ENCODE measurements at regions not wholly inside any gene's neighbourhood (a gene's known extent, or its start where the extent isn't known, plus 50 kb on each side); places are given as distances from the start of the nearest gene placed in this dataset.

DNA sequence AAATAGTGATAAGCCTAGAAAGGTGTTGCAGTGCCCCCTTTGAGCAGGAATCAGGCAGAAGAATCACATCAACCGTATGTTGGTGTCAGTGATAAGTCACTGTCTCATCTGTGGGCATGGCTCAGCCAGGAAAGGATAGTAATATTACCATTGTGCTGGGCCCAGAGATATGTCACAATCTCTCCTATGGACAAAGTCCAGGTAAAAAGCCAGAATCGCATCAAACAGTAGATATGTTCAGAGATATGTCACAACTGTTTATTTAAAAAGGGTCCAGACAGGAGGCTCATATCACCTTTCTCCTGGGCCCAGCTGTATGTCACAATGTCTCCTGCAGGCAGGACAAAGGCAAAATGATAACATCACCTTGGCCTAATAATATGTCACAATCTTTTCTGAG lies 241.4 kb downstream of the RPS4Y2 start:
- no peaks in the 10 kb centered on the region for H3K27me3 ChIP-seq
- H3K36me3 ChIP-seq = no peaks in the 10 kb centered on the region
- no peak for DNase-seq
- TF ChIP-seq, protein P1, sequence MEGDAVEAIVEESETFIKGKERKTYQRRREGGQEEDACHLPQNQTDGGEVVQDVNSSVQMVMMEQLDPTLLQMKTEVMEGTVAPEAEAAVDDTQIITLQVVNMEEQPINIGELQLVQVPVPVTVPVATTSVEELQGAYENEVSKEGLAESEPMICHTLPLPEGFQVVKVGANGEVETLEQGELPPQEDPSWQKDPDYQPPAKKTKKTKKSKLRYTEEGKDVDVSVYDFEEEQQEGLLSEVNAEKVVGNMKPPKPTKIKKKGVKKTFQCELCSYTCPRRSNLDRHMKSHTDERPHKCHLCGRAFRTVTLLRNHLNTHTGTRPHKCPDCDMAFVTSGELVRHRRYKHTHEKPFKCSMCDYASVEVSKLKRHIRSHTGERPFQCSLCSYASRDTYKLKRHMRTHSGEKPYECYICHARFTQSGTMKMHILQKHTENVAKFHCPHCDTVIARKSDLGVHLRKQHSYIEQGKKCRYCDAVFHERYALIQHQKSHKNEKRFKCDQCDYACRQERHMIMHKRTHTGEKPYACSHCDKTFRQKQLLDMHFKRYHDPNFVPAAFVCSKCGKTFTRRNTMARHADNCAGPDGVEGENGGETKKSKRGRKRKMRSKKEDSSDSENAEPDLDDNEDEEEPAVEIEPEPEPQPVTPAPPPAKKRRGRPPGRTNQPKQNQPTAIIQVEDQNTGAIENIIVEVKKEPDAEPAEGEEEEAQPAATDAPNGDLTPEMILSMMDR (IDR thresholded peaks at IDR 0.05) = no peak
- no peak for TF ChIP-seq POLR2A (IDR thresholded peaks at IDR 0.05)
- no peaks in the 10 kb centered on the region for H3K4me1 ChIP-seq
- no peaks in the 10 kb centered on the region for H3K9me3 ChIP-seq
- no peak overlapping the region for H3K27ac ChIP-seq
- H3K4me3 ChIP-seq = no peak overlapping the region

DNA sequence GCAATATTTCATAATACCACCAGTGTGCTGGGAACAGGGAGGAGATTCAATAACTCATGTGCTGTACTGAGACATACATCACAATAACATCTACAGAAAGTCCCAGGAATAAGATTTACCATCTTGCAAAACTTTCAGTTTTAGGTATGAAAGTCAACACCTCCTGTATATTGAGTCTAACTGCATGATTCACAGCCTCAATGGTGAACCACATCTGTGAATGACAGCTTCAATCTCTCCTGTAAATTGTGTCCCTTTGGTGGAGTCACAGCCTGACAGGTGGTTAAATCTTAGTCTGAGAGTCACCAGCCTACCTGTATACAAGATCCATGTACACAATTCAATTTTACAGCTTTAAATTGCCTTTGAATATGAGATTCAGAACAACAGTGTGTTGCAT lies 242.1 kb downstream of the RPS4Y2 start:
- no peak for DNase-seq
- H3K9me3 ChIP-seq = no peaks in the 10 kb centered on the region
- TF ChIP-seq, protein P1 (IDR thresholded peaks at IDR 0.05) = no peak
- no peak for TF ChIP-seq POLR2A (IDR thresholded peaks at IDR 0.05)
- no peaks in the 10 kb centered on the region for H3K4me1 ChIP-seq
- H3K27ac ChIP-seq = no peak overlapping the region
- H3K4me3 ChIP-seq = no peak overlapping the region
- H3K27me3 ChIP-seq = no peaks in the 10 kb centered on the region
- no peaks in the 10 kb centered on the region for H3K36me3 ChIP-seq

DNA sequence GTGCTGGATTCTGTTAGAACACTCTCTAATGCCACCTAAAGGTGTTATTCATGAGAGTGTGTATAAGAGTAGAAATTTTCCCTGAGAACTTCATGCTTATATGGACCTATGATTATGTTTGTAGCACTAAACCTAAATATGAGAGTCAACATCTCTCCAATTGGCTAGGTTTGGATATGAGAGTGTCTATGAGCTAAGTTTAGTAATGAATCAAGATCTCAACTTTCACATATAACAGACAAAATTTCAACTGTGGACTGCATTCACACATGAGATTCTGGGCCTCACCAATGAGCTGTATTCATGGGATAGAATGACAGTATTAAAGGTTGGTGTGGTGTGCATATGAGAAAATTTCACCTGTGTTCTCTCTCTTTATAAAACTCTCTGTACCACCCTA lies 242.6 kb downstream of the RPS4Y2 start:
- Histone ChIP-seq H3K9me3 (no peaks in the 10 kb centered on the region), H3K27me3 (no peaks in the 10 kb centered on the region), H3K27ac (no peak overlapping the region), H3K4me3 (no peak overlapping the region), H3K36me3 (no peaks in the 10 kb centered on the region), H3K4me1 (no peaks in the 10 kb centered on the region)
- no peak for DNase-seq
- TF ChIP-seq, protein P1 (IDR thresholded peaks at IDR 0.05) = no peak
- TF ChIP-seq POLR2A (IDR thresholded peaks at IDR 0.05) = no peak

DNA sequence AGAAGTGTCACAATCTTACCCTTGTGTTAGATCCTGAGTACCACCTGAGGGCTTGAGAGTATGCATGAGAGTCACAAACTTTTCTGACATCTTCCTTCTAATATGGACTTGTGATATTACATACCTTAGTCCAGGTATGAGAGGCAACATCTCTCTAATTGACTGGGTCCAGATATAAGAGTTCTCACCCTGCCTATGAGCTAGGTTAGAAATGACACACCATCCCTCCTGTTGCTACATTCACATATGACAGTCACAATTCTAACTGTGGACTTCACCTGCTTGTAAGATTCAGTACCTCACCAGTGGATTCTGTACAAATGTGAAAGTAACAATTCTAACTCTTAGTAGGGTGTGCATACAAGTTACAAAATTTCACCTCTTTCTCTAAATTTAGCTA lies 245.2 kb downstream of the RPS4Y2 start:
- no peaks in the 10 kb centered on the region for H3K27me3 ChIP-seq
- no peaks in the 10 kb centered on the region for H3K4me1 ChIP-seq
- no peaks in the 10 kb centered on the region for H3K9me3 ChIP-seq
- no peaks in the 10 kb centered on the region for H3K36me3 ChIP-seq
- H3K4me3 ChIP-seq = no peak overlapping the region
- TF ChIP-seq, protein P1 (IDR thresholded peaks at IDR 0.05) = no peak
- TF ChIP-seq POLR2A (IDR thresholded peaks at IDR 0.05) = no peak
- no peak overlapping the region for H3K27ac ChIP-seq
- DNase-seq = no peak

DNA sequence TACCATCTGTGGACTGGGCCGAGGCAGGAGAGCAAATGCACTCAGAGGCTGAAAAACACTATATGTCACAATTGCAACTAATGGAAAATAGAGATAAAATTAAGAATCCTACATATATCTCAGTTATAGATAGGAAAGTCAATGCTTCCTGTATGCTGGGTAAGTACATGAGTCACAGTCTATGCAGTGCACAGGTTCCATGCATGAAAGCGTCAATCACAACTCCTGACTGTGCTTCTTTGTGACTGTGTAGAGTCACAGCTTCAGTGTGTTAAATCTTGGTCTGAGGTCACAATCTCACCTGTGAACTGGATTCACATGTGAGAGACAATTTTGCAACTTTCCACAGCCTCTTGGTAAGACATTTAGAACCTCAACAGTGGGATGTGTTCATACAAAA lies 247.2 kb downstream of the RPS4Y2 start:
- no peak overlapping the region for H3K27ac ChIP-seq
- TF ChIP-seq, protein P1 (IDR thresholded peaks at IDR 0.05) = no peak
- TF ChIP-seq POLR2A (IDR thresholded peaks at IDR 0.05) = no peak
- H3K36me3 ChIP-seq = no peaks in the 10 kb centered on the region
- no peak for DNase-seq
- H3K27me3 ChIP-seq = no peaks in the 10 kb centered on the region
- H3K4me3 ChIP-seq = no peak overlapping the region
- H3K4me1 ChIP-seq = no peaks in the 10 kb centered on the region
- H3K9me3 ChIP-seq = no peaks in the 10 kb centered on the region

DNA sequence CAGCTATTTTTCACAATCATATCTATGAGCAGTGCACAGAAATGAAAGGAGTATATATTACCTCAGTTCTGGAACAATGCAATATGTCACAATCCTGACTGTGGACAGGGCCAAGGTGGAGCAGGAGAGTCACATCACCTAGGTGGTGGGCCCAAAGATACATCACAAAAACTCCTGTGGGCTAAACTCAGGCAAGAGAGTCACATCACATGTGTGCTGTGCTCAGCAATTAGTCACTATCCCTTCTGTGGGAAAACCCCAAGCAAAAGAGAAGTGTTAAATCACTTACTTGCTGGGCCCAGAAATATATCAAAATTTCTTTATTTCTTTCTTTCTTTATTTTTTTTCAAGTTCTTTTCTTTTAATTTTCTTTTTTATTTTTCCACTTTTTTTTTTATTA lies 249.6 kb downstream of the RPS4Y2 start:
- no peak for DNase-seq
- no peaks in the 10 kb centered on the region for H3K36me3 ChIP-seq
- TF ChIP-seq POLR2A (IDR thresholded peaks at IDR 0.05) = no peak
- TF ChIP-seq, protein P1 (IDR thresholded peaks at IDR 0.05) = no peak
- no peak overlapping the region for H3K27ac ChIP-seq
- no peaks in the 10 kb centered on the region for H3K9me3 ChIP-seq
- H3K4me1 ChIP-seq = no peaks in the 10 kb centered on the region
- no peaks in the 10 kb centered on the region for H3K27me3 ChIP-seq
- H3K4me3 ChIP-seq = no peak overlapping the region

Data from Peyer's patch (tissue), 4 donors.